Dermis microvascular lymphatic vessel endothelial cell (primary cell): ENCODE measurements at regions not wholly inside any gene's neighbourhood (a gene's known extent, or its start where the extent isn't known, plus 50 kb on each side); places are given as distances from the start of the nearest gene placed in this dataset.
"Not testable (repeated sequence)": the region's sequence is repeated elsewhere in the genome, so short reads cannot be mapped to it uniquely, and the experiment has no call there.

Source experiments
- DNase-seq, 2 donors: peaks; one replicate each; pipeline versions ENCODE4 v3.0.0 to v3.0.0-alpha.2; 2010; ENCODE audit warnings: low read depth in 2 of 2

DNA sequence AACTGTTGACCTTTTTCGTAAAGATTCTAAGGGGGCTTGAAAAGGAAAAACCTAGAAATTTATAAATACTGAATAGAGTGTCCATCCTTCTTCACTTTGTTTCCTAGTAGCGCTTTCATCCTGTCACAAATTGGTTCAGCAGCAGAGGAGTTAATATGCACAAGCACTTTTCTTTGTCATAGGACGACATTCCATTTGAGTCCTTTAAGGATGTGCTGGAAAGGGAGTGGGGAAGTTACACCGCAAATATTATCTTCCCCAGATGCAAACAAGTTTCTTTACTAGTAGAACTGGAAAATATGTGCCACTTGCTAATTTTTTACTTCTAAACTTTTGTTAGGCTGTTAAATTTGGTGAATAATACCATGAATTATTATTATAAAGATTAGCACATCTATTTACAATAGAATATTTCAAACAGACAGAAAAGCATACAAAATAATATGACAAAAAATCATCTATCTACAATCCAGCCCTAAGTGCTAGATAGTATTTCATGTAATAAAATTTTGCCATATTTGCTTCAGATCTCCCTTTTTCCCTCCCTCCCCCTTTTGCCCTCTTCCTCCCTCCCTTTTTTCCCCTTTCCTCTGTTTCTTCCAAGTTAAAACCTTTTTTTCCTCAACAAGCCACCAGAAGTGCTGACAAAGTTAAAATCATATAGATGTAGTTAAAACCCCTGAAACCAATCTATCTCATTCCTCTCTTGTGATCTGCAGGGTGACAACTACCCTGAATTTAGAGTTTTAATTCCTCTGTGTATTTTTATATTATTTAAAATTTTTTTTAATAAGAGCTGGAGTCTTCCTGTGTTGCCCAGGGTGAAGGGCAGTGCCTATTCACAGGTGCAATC is 50.5 kb upstream of the MAP4K3 start:
- no peak for DNase-seq

DNA sequence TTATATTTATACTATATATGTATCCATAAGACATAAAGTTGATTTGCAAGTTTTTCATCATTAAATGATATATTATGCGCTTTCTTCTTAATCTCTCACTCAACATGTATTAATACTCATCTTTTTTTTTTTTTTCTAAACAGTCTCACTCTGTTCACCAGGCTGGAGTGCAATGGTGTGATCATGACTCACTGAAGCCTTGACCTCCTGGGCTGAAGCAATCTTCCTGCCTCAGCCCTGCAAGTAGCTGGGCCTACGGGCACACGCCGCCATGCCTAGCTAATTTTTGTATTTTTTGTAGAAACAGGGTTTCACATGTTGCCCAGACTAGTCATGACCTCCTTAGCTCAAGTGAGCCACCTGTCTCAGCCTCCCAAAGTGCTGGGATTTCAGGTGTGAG is 51.4 kb upstream of the MAP4K3 start:
- DNase-seq, result peak in 1 of 2 donors; percentile 84

DNA sequence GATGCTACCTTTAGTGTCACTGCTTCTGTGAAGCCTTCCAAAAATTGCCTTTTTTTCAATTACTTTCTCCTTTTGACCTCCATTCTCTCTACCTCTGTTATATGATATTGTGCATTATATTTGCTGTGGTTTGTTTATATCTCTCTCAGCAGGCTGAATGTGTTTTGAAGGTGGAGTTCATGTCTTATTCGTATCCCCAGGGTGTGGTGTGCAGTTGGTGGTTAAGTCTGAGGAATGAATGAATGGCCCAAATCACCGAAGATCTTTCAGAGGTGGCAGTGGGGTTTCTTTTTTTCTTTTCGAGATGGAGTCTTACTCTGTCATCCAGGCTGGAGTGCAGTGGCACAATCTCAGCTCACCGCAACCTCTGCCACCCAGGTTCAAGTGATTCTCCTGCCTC is 53.5 kb upstream of the MAP4K3 start:
- DNase-seq, result no peak

DNA sequence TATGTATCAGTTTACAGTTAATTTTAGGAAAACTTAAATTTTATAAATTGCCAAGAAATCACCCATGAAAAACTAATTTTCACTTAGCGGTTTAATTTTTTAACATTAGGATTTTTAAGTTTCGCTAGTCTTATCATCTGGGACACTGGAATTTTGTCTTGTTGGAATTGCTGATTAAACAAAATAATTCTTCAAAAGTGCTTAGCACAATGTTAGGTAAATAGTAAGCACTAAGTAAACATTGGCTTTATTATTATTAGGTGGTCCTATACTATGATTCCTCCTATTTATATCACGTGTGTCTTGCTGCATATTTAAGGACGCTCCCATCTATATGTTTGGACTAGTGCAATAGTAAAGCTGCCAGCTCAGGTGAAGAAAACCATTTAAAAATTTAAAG is 54.6 kb upstream of the MAP4K3 start:
- DNase-seq, result no peak

DNA sequence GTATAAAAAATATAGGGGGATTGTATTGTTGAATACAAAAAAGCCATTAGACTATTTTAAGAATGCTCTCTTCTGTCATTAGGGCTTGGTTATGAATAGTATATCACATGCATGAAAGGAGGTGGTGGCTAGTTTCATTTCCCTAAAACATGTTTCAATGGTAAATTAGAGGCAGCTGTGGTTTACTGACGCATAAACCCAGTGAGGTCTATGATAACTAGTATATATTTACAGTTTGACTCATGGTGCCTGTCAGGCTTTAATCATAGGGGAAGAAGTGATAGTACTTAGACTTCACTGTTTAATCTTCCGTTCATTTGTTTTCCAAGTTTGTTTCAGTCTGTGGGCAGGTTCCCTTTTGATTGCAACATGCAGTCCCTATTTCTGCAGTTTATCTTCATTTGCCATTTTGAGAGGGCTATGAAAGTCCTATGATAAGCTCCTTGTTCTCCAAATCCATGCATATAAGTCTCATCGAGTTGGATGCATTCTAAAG is 55.1 kb upstream of the MAP4K3 start:
- peak in 1 of 2 donors; percentile 39 for DNase-seq

DNA sequence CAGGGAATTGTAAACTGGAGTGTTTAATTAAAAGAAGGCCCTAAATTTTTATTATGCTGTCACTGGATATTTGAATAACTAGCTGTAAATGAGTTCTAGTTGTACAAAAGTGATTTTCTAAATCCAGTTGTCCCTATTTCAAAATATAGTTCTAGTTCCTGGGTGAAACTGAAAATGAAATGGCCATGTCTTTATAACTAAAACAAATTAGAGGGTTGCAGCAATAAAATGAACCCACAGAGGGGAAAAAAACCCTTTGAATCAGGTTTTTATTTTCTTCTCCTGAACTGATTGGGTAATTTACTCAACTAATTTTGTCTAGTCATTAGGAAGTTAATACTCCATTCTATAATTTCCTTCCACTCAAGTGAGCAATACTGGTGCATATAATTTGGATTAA is 55.6 kb upstream of the MAP4K3 start:
- DNase-seq, result no peak

DNA sequence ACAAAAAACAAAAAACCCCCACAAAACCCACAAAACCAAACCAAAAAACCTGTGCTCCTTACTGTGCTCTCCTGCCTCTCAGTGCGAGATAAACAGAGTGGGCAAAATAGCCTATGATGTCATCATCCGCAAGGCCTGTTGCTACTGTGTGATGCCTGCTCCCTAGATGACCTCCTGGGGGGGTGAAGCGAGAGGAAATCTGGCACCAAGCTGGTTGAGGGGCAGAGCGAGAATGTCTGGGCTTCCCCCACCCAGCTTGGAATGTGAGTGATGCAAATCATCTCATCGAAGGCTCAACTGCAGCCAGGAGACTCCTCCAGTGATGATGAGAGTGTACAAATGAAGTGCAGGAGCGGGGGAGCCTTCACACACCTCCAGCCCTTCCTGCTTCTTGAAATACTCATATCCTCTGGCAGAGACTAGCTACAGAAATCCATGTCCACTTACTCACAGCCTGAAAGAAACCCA is 57.7 kb upstream of the MAP4K3 start:
- peak in 1 of 2 donors; percentile 80 for DNase-seq

DNA sequence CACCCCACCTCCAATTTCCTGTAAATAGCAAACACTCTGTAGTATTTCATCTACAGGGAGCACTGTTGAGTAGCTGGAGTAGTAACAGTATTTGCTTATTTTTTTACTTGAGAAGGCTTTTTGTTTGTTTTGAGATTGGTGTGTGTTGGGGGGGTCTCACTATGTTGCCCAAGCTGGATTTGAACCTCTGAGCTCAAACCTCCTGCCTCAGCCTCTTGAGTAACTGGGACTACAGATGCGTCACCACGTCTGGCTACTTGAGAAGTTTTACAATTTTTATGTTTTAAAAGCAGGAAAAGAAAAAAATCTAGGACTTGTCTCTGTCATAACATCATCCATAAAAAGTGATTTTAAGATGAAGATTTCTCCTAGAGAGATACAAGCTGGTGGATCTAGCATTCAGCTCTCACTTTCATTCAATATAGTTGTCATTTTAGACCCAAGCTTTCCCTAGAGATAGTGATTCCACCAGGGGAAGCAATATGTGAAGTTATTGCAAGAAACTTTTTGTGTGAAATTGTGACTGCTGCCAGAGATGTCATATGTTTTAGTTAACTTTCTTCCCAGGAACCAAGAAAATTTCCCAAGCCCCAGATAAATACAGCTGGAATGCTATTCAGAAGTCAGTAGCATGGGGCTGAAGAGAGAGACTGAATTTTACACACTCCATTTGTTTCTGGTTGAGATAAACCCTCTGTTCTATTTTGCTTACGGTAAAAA is 60.2 kb upstream of the MAP4K3 start:
- DNase-seq, result no peak

DNA sequence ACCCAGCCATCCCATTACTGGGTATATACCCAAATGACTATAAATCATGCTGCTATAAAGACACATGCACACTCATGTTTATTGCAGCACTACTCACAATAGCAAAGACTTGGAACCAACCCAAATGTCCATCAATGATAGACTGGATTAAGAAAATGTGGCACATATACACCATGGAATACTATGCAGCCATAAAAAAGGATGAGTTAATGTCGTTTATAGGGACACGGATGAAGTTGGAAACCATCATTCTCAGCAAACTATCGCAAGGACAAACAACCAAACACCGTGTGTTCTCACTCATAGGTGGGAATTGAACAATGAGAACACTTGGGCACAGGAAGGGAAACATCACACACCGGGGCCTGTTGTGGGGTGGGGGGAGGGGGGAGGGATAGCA is 61.1 kb upstream of the MAP4K3 start:
- not testable (repeated sequence) for DNase-seq

DNA sequence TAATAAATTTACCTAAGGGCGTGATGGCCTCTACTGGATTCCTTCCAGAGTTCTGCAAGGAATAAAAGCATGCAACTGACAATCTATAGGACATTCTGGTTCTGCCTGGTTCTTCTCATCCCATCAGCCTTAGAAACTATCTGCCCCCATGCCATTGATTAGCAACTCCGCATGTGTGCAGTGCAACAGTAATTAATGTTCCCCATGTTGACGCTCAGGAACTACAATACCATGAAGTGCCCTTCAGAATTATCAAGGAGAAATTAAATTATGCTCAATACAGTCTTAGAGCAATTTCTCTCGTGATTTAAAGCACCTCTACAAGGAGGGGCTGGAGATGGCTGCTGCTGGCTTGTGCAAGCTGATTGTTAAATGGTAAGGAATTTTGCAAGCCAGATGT is 61.7 kb upstream of the MAP4K3 start:
- no peak for DNase-seq

DNA sequence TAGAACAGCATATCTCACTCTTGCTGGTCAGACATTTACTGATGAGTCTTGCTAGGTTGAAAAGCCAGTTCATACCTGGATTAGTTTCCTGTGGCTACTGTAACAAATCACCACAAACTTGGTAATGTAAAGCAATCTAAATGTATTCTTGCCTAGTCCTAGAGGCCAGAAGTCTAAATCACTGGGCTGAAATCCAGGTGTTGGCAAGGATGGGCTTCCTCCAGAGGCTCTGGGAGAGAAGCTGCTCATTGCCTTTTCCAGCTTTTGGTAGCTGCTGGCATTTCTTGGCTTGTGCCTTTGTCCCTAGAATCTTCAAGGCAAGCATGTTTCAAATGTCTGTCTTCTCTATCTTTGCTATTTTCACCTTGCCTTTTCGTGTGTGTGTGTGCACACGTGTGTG is 62.3 kb upstream of the MAP4K3 start:
- DNase-seq, result no peak

DNA sequence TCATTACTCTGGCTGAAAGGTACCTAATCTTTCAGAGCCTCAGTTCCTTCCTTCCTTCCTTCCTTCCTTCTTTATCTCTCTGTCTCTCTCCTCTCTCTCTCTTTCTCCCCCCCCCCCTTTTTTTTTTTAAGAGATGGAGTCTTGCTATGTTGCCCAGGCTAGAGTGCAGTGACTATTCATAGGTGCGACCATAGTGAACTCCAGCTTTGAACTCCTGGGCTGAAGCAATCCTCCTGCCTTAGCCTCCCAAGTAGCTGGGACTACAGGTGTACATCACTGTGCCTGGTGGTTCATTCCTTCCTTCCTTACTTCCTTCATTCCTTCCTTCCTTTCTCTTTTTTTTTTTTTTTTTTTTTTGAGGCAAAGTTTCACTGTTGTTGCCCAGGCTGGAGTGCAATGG is 64.3 kb upstream of the MAP4K3 start:
- no peak for DNase-seq

DNA sequence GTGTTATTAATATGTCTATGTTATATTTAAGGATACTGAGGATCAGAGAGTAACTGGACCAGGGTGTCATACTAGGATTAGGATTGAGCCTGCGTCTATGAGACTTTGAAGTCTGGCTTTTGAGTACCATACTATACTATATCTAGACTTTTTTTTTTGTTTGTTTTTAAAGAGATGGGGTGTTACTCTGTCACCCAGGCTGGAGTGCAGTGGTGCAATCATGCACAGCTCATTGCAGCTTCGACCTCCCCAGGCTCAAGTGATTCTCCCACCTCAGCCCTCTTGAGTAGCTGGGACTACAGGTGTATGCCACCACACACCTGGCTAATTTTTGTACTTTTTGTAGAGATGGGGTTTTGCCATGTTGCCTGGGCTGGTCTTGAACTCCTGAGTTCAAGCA is 66.2 kb upstream of the MAP4K3 start:
- no peak for DNase-seq

DNA sequence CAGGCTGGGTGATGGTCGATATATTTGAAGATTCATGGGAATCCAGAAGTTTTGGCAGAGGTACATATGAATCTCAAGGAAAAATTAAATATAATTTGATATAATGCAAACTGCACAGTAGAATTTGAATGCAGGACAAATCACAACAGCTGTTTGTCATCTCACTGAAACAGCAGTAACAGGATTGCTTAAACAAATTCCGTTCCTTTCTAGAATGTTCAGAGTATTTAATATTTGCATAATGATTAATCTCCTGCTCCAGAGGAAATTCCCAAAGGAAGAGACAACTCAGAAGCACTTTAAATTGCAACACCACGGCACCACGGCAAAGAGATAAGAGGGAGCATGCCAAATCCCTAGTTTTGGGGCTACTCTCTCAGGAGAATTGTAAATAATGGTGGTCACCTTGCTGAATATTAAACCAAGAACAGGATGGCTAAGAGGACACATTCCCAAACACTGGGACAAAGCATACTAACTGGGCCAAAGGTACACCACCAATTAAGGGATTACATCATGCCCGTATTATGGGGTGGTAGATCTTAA is 67.8 kb upstream of the MAP4K3 start:
- DNase-seq, result peak in 1 of 2 donors; percentile 32

DNA sequence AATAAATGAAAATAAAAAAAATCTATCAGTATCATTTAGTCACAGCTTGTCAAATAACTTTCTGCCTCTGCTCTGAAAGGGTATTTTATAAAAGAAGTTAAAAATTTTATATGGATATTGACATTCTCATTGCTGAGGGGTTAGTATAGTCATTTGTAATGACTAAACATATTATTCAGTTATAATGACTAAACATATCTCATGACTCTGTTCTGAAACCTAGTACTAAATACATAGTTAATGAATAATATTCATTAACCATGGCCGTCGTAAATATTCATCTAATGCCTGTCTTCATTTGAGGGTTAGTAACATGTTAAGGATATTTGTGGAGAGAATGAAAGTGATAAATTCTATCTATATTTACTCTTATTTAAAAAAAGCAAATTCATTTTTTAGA is 69.1 kb upstream of the MAP4K3 start:
- DNase-seq, result no peak

DNA sequence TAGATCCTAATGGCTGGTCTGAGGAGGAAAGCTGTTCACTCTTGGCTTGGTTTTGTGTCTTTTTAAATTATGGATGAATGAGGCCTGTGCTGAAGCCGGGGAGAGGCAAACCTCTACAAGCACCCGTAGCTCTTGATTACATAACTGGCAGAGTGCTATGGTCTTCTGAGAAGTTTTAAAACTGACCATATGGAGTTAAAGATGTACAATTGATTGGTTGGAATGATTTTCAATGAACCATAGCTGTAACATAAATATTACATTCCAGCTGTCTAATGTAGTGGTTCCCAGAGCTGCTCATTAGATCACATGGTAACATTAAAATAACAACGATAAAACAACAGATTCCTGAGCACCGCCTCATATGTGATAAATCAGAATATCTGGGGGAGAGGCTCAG is 71.1 kb upstream of the MAP4K3 start:
- no peak for DNase-seq

DNA sequence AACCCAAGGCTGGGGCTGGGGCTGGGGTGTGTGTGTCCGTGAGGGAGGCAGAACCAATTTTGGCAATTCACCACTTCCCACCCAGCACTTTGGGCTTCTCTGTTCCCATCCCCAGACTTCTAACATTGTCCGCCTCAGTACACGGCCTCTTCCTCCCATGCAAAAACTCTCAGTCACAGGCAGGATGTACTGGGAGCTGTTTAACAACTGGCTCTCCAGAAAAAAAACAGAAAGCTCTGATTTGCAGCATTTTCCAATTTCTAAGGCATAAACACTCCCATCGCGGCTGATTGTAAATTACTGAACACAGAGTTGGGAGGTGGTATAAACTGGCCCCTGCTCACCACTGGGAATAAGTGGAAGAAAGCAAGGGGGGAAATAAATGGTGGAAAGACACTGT is 73.1 kb upstream of the MAP4K3 start:
- no peak for DNase-seq

DNA sequence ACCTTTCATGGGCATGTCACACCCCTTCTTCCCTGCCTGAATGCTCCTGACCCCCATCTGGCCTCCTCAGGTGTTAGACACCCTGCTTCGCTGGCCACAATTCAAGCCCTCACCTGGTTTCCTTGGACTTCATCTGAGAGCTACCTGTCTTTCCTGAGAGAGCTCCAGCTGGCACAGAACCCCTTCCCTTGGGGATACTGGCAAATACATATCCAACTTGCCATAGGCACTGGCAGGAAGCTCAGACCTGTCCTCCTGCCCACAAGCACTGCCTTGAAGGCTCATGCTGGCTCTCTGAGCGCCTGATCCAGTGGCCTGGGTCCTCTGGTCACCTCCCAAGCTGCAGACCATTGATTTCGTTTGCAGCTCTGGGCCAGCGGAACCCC is 74.1 kb upstream of the MAP4K3 start:
- DNase-seq, result no peak

DNA sequence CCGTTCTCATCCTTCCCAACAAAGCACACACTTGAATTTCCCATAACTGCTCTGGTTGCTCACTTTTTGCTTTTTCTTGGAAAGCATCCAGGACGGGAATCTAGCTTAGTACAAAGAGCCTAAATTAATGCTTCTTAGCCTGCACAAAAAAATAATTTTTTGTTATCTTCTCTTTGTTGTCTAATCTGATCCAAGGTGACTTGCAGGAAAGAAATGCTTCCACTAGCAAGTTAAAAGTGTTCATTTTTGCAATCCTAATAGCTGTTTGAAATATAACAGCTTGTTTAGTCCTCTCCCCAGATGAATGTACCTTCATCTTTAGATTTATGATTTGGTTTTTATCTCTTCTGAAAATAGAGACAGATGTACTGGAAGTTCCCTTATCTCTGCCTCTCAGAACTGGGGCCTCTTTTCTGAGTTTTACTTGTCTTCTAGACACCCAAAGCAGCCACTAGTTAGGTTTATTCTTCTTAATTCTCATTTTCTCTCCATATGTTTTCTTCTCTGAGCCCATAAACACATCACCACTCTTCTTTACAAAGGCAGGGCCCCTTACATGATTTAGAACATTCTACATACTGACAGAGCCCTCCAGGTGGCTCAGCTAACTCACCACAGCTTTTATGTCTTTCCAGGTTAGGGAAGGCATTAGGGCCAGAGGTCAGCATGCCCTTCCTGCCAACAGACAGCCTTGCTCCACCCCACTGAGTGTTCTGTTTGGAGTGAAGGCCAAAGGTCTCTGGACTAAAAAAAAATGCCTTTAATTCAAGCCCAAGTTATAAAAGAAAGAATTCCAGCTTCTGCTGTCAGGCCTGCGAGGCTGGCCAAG is 74.7 kb upstream of the MAP4K3 start:
- no peak for DNase-seq

DNA sequence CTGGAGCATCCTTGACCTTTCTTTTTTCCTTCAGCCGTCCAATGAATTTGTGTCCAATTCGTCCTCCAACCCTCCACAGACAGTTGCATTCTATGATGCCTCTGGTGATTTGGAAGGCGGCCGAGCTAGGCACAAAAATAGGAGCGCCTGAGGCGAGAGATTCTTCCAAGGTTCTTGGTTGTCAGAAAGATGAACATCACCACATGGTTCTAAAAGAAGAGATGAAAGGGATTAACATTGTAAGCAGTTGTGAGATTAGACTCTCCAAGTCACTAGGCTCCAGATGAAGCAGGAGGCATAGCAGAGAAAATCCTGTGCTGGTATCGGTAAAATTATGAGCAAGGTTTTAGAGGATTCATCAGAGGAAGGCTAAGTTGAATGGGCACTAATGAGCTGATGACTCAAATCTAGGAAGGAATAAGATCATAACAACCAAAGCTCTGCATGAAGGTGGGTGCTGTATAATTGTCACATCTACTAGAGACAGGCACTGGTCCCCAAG is 75.4 kb upstream of the MAP4K3 start:
- DNase-seq, result no peak

DNA sequence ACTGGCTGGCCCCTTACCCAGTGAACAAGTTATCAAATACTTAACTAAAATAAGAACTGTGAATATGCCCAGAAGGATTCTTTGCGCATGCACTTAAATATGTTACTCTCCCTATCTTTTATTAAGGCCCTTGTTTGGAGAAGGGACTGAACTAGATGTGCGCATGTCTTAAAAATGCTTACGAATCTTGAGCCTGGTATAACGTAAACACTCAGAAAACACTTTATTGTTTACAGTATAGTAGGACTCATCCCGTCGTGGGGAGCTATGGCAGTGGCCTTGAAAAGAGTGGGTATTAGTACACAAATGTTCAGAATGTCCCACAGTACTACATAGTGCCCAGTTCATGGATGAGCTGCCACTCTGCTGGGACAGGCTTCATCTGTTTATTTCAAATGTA is 75.9 kb upstream of the MAP4K3 start:
- no peak for DNase-seq
